ENCODE measurements at regions not wholly inside any gene's neighbourhood (a gene's known extent, or its start where the extent isn't known, plus 50 kb on each side); places are given as distances from the start of the nearest gene placed in this dataset.
"Not testable (repeated sequence)": the region's sequence is repeated elsewhere in the genome, so short reads cannot be mapped to it uniquely, and the experiment has no call there.

GRCh38 chr3:106125321-106125720 is 256.5 kb upstream of the CBLB start:
- no peak for DNase-seq

DNA sequence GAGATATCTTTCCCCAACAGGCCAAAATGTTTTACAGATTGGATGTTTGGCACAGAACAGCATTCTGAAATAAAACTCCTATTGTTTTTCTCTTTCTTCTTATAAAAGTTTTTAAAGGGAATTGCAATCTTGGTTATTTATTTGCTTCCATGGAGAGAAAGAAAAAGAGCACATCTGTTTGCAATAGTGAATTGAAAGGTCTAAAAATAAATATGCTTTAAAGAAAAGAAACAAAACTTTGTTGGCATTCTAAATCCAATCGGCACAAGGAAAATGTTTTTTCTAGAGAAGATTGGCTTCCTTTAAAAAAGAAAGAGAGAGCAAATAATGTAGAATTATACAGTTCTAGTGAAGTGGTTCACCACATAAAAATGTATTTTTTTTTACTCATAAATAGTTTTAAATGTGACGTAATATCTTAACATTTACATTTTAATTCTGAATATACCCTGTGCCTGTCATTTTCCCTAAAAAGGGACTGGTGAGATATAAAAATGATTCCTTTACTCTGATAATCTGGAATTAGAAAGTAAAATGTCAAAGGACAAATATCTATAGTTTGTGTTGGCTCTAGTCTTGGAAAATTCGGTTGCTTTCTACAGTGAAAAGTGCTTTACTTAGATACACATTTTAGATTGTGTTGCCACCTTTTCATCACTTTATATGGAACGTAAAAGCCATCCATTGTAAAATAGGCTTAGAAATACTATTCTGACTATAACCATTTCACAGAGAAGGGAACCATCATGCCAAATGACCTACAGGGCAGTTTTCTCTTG is 257.4 kb upstream of the CBLB start:
- DNase-seq, result no peak

- no peak for DNase-seq
Observed at GRCh38 chr3:106126846-106127235, 258.0 kb upstream of the CBLB start.

- no peak for DNase-seq
Observed at GRCh38 chr3:106129939-106130338, 261.1 kb upstream of the CBLB start.

GRCh38 chr3:106130384-106131198 is 261.8 kb upstream of the CBLB start:
- no peak for DNase-seq

GRCh38 chr3:106135451-106136160 is 266.8 kb upstream of the CBLB start:
- DNase-seq, result no peak

- DNase-seq, result no peak
Observed at GRCh38 chr3:106139826-106140225, 271.0 kb upstream of the CBLB start.

DNA sequence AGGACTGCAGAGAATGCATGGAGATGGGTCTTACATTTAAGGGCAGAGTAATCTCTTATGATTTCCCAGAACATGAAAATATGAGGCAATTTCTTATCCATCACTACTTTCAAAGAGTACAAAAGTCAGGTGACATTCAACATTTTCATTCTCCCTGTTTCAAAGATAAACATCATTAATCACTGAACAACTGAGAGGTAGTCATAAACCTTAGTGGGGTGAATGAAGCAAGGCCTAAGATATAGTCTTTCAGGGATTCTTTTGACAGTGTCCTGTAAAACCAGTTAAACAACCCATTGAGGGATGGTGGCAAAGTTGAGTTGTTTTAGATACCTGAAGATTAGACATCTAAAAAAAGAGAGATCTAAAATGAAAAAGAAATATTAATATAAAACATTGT is 271.6 kb upstream of the CBLB start:
- DNase-seq, result no peak

DNA sequence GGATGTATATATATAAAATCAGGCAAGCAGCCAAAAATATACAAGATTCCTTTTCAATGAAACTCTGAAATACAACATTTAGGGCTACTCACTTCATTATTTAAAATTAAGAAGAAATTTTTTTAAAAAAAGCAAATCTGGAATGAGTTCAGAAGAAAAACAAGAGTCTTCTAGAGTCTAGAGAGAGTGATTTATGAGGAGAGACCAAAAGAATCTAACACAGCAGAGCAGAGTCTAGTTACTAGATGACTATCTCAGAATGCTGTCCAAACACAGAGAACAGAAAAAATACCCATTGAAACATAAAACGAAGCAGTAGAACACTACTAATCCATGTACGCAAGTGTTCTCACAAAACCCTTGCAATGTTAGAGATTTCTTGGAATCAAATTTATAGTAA is 275.2 kb upstream of the CBLB start:
- DNase-seq, result no peak

- DNase-seq, result not testable (repeated sequence)
Observed at GRCh38 chr3:106148440-106149082, 279.7 kb upstream of the CBLB start.

DNA sequence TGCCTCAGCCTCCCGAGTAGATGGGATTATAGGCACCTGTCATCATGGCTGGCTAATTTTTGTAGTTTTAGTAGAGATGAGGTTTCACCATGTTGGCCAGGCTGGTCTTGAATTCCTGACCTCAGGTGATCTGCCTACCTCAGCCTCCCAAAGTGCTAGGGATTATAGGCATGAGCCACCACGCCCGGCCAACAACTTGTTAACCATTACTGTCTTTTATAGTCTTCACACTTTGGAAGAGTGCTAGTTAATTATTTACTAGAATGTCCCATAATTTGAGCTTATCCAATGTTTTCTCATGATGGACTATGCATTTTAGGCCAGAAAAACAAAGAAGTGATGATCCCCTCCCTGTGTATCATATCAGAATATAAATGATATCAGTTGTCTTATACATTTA is 288.6 kb upstream of the CBLB start:
- DNase-seq, result no peak

DNA sequence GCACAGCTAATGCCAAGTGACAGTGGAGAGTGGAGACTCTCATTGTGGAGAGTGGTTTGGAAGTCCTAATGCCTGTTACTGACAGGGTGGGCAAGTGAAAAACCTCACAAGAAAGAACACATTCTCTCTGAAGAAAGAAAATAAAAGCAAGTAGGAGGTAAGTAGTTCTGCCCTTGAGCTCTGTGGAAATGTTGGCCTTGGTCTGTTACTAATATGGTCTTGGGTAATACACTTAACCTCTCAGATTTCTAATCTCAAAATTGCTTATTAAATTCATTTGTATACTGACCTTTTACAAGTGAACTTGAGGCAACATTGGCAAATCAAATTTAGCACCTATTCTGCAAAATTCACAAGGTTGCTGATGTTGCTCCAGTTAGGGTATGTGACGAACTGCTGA is 291.6 kb upstream of the CBLB start:
- no peak for DNase-seq

DNA sequence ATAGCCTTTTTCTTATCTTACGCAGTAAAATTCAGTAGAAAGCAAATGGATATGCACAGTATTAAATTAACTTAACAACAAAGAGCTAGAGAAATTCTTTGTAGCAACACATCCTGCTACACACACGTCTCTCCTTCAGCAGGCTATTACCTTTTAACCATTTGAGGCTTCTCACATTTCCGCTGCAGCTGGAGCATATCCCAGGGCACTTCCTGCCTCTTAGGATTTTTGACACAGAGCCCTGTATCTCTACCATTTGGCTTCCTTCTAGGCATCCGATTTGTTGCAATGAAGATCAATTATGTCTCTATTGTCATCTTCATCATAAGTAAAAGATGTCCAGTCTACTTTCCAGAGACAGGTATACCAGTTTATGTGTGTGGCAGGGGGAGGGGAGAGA is 292.4 kb upstream of the CBLB start:
- DNase-seq, result no peak

DNA sequence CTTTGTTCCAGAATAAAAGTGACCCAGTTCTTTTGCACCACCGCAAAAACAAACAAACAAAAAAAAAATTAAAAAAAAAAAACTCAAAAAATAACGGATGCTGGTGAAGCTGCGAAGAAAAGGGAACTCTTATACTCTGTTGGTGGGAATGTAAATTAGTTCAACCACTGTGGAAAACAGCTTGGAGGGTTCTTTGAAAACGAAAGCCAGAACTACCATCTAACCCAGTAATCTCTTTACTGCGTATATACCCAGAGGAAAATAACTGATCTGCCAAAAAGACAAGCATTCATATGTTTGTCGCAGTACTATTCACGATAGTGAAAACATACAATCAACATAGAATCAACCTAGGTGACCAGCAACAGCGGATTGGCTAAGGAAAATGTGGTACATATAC is 298.9 kb upstream of the CBLB start:
- DNase-seq, result no peak

DNA sequence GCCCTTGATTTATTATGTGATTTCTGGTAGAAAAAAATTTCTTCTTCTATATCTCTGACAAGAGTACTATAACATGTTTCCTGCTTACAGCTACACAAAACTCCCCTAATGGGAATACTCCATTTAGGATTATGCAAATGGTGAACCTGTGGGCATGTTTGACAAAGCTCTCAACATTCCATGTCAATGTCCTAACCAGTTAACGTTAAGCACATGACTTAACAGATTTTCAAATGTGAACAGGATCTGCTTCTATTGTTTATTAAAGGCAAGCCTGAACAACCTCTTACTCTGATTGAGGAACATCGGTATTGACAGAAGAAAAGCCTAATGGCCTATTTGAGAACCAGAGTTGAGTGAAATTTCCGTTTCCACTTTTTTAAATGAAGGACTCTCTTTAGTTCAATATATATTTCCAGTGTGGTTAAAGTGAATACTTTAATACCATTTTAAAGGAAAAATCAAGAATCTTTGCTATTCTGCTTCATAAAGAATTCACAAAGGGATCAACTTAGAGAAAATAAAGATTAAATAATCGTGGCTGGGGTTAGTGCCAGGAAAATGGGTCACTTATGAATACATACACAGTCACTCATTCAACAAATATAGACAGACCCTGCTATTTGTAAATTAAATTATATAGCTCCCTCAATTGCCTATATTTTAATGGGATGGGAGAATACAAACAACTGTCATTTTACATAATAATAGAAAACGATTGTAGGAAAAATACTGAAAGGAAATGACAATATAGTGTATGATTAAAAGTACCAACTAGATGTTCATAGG is 300.3 kb upstream of the CBLB start:
- no peak for DNase-seq

GRCh38 chr3:106170636-106171035 is 301.8 kb upstream of the CBLB start:
- no peak for DNase-seq

- no peak for DNase-seq
Observed at GRCh38 chr3:106172101-106172500, 303.3 kb upstream of the CBLB start.

DNA sequence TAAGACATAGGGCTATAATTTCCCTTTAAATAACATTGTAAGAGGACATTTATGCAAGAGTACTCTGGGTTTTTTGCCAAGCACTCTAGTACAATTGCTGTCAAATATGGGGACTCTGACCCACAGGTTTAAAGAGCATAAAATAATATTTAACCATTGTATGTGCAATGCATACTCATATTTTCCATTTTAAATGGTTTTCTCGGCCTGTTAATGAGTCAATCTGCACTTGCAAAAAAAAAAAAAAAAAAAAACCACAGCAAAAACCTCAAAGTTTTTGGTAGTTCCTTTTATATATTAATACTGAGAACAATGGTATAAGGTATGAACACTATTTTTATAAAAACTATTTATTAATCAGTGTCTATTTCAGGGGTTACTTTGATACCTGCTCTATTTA is 304.0 kb upstream of the CBLB start:
- DNase-seq, result no peak

DNA sequence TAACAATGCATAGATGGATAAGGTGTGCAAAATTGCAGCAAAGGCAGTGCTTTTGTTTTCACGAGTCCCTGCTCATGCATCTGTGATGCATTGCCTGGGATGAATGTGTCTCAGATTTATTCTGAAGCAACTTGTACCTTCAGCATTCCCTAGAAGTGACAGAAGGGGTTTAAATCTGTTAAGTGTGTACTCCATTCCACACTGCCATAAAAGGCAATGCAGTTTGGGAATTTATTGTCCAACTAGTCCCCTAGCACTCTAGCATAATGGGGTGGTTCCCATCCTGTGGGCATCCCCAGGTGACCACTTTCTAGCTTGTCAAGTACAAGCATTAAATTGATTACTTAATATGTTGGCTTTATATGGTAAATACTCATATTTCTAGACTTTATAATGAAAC is 306.5 kb upstream of the CBLB start:
- DNase-seq, result no peak

DNA sequence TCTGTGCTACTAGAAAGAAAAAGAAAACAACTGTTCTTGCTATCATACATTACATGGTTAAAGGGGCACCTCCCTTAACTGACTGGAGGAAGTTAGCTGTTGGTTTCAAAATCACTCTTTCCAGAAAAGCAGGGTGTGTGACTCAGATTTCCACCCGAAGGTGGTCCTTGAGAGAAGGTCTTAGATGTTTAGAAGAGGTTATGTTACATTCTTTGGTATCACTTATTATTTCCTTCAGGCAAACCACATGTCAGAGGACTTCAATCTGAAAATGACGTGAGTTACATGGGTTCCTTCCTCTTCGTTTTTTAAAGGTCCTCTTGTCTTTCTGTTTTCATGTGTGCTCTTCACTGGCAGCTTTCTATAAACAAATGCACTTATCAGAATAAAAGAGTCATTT is 307.9 kb upstream of the CBLB start:
- no peak for DNase-seq

- DNase-seq, result no peak
Observed at GRCh38 chr3:106182950-106183511, 314.2 kb upstream of the CBLB start.

DNA sequence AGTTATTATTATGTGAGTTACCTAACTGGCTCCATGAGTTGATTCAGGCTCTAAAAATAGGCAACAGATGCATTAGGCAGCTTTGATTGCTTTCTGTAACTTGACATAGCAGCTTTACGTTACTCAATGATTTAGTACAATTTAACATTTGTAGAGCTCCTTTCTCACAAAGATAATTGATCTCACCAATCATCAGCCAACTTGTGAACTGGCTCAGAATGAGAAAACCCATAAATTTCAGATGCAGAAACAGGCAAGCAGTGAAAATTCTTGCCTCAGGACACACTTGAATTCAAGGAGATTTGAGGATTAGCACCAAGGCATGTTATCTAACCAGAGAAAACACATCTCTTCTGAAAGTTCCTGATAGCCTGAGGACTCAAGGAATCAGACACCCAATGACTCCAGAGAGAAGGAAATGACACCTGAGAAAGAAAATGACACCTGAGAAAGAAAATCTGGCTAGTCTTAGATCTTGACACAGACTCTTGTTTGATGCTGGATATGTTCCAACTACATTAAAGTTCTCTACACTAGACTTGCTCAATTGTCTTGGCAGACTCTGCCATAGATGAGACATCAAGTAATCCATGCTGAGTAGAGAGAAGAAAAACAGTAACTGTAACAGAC is 315.1 kb upstream of the CBLB start:
- DNase-seq, result no peak

Data from NCI-H1694 (cell line).